IMR-90 (cell line): ENCODE measurements at regions not wholly inside any gene's neighbourhood (a gene's known extent, or its start where the extent isn't known, plus 50 kb on each side); places are given as distances from the start of the nearest gene placed in this dataset.

Source experiments
- ATAC-seq: fragments of 200-7000 bp; cut with Tn5 transposase; 2 replicates; pipeline ENCODE4 v1.9.1; 2020; ENCODE audit warnings: low read depth, mild to moderate bottlenecking, moderate library complexity
- BruUV-seq: library from RNA; stranded (reverse); fragments of 400-500 nt; replicated peaks from 2 replicates; lab custom pipeline; 2021; lab: Mats Ljungman, UMichigan
- CTCF ChIA-PET: fragments of 300-600 bp; formaldehyde crosslinking; extraction: SDS; loops from one replicate; lab custom pipeline; 2021; ENCODE audit warnings: antibody characterized with exemption; lab: Yijun Ruan, JAX
- POLR2A ChIA-PET: fragments of 300-600 bp; sonication (Branson Sonifier 250); formaldehyde crosslinking; loops from one replicate; lab custom pipeline; 2022; ENCODE audit warnings: antibody characterized with exemption; ENCODE audit not compliant: unreplicated experiment; lab: Charles Lee
- DNase-seq: peaks from one replicate; pipeline ENCODE4 v3.0.0; 2013
- H2AFZ ChIP-seq: replicated peaks from 2 replicates; pipeline ENCODE3; 2013; ENCODE audit warnings: low read length, mild to moderate bottlenecking; ENCODE audit not compliant: poor library complexity
- H2AK5ac ChIP-seq: 2 replicates; pipeline ENCODE4 v1.6.1; 2013; ENCODE audit warnings: low read depth, low read length, inconsistent platforms
- H2AK9ac ChIP-seq: replicated peaks from 2 replicates; pipeline ENCODE3; 2013; ENCODE audit warnings: mild to moderate bottlenecking, low read depth, low read length, moderate library complexity; ENCODE audit not compliant: poor library complexity
- H2BK120ac ChIP-seq: 2 replicates; pipeline ENCODE4 v1.6.1; 2013; ENCODE audit warnings: low read depth, low read length, inconsistent platforms
- H2BK15ac ChIP-seq: 3 replicates; pipeline ENCODE4 v1.6.1; 2013; ENCODE audit warnings: low read depth, low read length, inconsistent platforms
- H2BK20ac ChIP-seq: 2 replicates; pipeline ENCODE4 v1.6.1; 2013; ENCODE audit warnings: low read depth, mild to moderate bottlenecking, inconsistent platforms, low read length, moderate library complexity
- H2BK5ac ChIP-seq: 2 replicates; pipeline ENCODE4 v1.6.1; 2013; ENCODE audit warnings: mild to moderate bottlenecking, low read depth, low read length, inconsistent platforms; ENCODE audit not compliant: poor library complexity, severe bottlenecking
- H3K14ac ChIP-seq: replicated peaks from 2 replicates; pipeline ENCODE4 v1.6.1; 2013; ENCODE audit warnings: low read depth, low read length, inconsistent platforms
- H3K18ac ChIP-seq: 2 replicates; pipeline ENCODE4 v1.6.1; 2013; ENCODE audit warnings: low read depth, low read length, control low read depth
- H3K23ac ChIP-seq: 2 replicates; pipeline ENCODE4 v1.6.1; 2013; ENCODE audit warnings: low read depth, low read length, inconsistent platforms
- H3K27ac ChIP-seq: 2 replicates; pipeline ENCODE4 v1.5.1; 2013; ENCODE audit warnings: mild to moderate bottlenecking, control low read depth, low read length; ENCODE audit not compliant: insufficient read depth
- H3K27me3 ChIP-seq: 2 replicates; pipeline ENCODE4 v1.6.1; 2013; ENCODE audit warnings: low read length; ENCODE audit not compliant: control insufficient read depth, insufficient read depth
- H3K36me3 ChIP-seq: 2 replicates; pipeline ENCODE4 v1.6.1; 2013; ENCODE audit warnings: low read length, mixed read lengths; ENCODE audit not compliant: control insufficient read depth, insufficient read depth
- H3K4ac ChIP-seq: 2 replicates; pipeline ENCODE4 v1.6.1; 2013; ENCODE audit warnings: low read depth, low read length, inconsistent platforms
- H3K4me1 ChIP-seq: 2 replicates; pipeline ENCODE4 v1.6.1; 2013; ENCODE audit warnings: low read length, mixed read lengths; ENCODE audit not compliant: control insufficient read depth, insufficient read depth
- H3K4me2 ChIP-seq: 2 replicates; pipeline ENCODE4 v1.6.1; 2013; ENCODE audit warnings: low read depth, mild to moderate bottlenecking, control low read depth, low read length, moderate library complexity
- H3K4me3 ChIP-seq: 2 replicates; pipeline ENCODE4 v1.5.1; 2013; ENCODE audit warnings: low read depth, mild to moderate bottlenecking, control low read depth, low read length, moderate library complexity; ENCODE audit not compliant: insufficient read depth
- H3K56ac ChIP-seq: 2 replicates; pipeline ENCODE4 v1.6.1; 2013; ENCODE audit warnings: low read length, inconsistent platforms; ENCODE audit not compliant: insufficient read depth; ENCODE audit errors: extremely low read depth
- H3K79me1 ChIP-seq, 2 experiments: 2 replicates each; pipeline ENCODE4 v1.6.1; 2013; ENCODE audit warnings: low read length in 2 of 2, inconsistent platforms in 1 of 2, low read depth in 1 of 2
- H3K9ac ChIP-seq: 2 replicates; pipeline ENCODE4 v1.6.1; 2013; ENCODE audit warnings: low read depth, low read length, control low read depth
- H3K9me1 ChIP-seq: 2 replicates; pipeline ENCODE4 v1.6.1; 2013; ENCODE audit warnings: low read length, inconsistent platforms; ENCODE audit not compliant: insufficient read depth
- H3K9me3 ChIP-seq: 2 replicates; pipeline ENCODE4 v1.6.1; 2013; ENCODE audit warnings: low read length; ENCODE audit not compliant: control insufficient read depth, insufficient read depth
- H4K20me1 ChIP-seq: 2 replicates; pipeline ENCODE4 v1.6.1; 2013; ENCODE audit warnings: low read length, inconsistent platforms; ENCODE audit not compliant: insufficient read depth
- H4K5ac ChIP-seq: 2 replicates; pipeline ENCODE4 v1.6.1; 2013; ENCODE audit warnings: mild to moderate bottlenecking, low read depth, low read length, control low read depth
- H4K8ac ChIP-seq, 2 experiments: 2 replicates each; pipeline ENCODE4 v1.6.1; 2013; ENCODE audit warnings: low read depth in 2 of 2, low read length in 2 of 2, control low read depth in 1 of 2, inconsistent platforms in 1 of 2
- H4K91ac ChIP-seq: 2 replicates; pipeline ENCODE4 v1.6.1; 2013; ENCODE audit warnings: low read depth, low read length, inconsistent platforms; ENCODE audit not compliant: insufficient read depth
- CEBPB ChIP-seq: IDR thresholded peaks from 2 replicates; pipeline ENCODE4 v1.6.1; 2012; ENCODE audit warnings: low read depth, low read length, improper control_type of control experiment
- CHD1 ChIP-seq: IDR thresholded peaks from 2 replicates; pipeline ENCODE4 v1.6.1; 2012; ENCODE audit warnings: low read depth, low read length, improper control_type of control experiment
- MXI1 ChIP-seq: IDR thresholded peaks from 2 replicates; pipeline ENCODE4 v1.6.1; 2012; ENCODE audit warnings: low read depth, mild to moderate bottlenecking, low read length, moderate library complexity, borderline replicate concordance
- NFE2L2 ChIP-seq: fragments of 150-350 bp; IDR thresholded peaks from 2 replicates; pipeline ENCODE4 v1.6.1; 2016; ENCODE audit warnings: low read depth, mild to moderate bottlenecking, low read length
- POLR2A ChIP-seq: IDR thresholded peaks from 2 replicates; pipeline ENCODE4 v1.6.1; 2012; ENCODE audit warnings: mild to moderate bottlenecking, low read depth, low read length
- RFX5 ChIP-seq: IDR thresholded peaks from 2 replicates; pipeline ENCODE4 v1.8.0; 2012; ENCODE audit warnings: low read depth, mild to moderate bottlenecking, low read length, moderate library complexity
- SMC3 ChIP-seq: fragments of 150-350 bp; IDR thresholded peaks from 2 replicates; pipeline ENCODE4 v1.6.1; 2016; ENCODE audit warnings: low read depth, mild to moderate bottlenecking, antibody characterized with exemption, low read length, moderate library complexity
- WGBS, 2 experiments: methylation state at CpG; one replicate each; pipeline versions ENCODE4 v1.1.5 to v1.1.7; 2013; ENCODE audit warnings: missing lambda C conversion rate in 2 of 2; ENCODE audit not compliant: insufficient read length in 1 of 2; ENCODE audit errors: extremely low coverage in 2 of 2; 5-methylcytosine and 5-hydroxymethylcytosine counted together
- dilution Hi-C: fragments of 300-500 bp; cut with HindIII; formaldehyde crosslinking; loops from one replicate; pipeline ENCODE4 v1.14.3; 2018; ENCODE audit warnings: low sequenced_read_pairs; ENCODE audit not compliant: unreplicated experiment
- in situ Hi-C: fragments of 300-500 bp; cut with MboI; formaldehyde crosslinking; loops from 3 replicates; pipeline ENCODE4 v1.14.3; 2019; ENCODE audit warnings: low sequenced_read_pairs, inconsistent platforms, mixed read lengths
- intact Hi-C: fragments of 100-400 bp; cut with micrococcal nuclease; formaldehyde crosslinking; loops from 2 replicates; pipeline ENCODE4 v1.10.0; 2022
- TF ChIP-seq, protein P1 (sequence below): conservative IDR thresholded peaks from 2 replicates; pipeline ENCODE4 v1.5.1; 2012; ENCODE audit warnings: mild to moderate bottlenecking, low read depth, low read length, improper control_type of control experiment
- TF ChIP-seq, protein P2 (sequence below): fragments of 150-350 bp; IDR thresholded peaks from 2 replicates; pipeline ENCODE4 v1.6.1; 2017; ENCODE audit warnings: mild to moderate bottlenecking, antibody characterized with exemption, low read length, low read depth
- TF ChIP-seq, protein P3 (sequence below): fragments of 150-350 bp; IDR thresholded peaks from 2 replicates; pipeline ENCODE4 v1.6.1; 2016; ENCODE audit warnings: low read depth, mild to moderate bottlenecking, low read length, moderate library complexity, borderline replicate concordance

DNA sequence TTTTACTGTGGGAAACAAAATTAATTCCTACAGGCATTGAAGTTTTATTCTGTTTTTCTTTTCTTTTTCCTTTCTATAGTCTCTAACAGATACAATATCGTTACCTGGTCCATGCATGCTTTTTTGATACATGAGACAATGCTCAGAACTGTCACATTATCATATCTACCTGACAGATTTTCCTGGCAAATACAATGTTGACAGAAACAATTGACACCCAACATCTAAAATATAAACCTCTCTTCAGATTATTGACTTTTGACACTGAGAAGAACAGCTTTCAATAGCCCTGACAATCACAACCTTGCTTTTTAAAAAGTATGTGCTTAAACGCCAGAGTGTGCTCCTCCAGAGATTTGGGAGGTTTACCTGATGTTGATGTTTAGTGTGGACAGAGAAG is 2334.6 kb upstream of the WWC1 start:
- Histone ChIP-seq H2BK5ac (no peak overlapping the region), H2AK9ac (no peak overlapping the region), H4K8ac (no peak overlapping the region), H3K27me3 (no peaks in the 10 kb centered on the region), H3K36me3 (no peaks in the 10 kb centered on the region), H3K4ac (no peak overlapping the region), H2BK120ac (no peak overlapping the region), H3K9me1 (no peaks in the 10 kb centered on the region), H3K9ac (no peak overlapping the region), H2BK20ac (no peak overlapping the region), H4K91ac (no peak overlapping the region), H3K27ac (no peak overlapping the region), H3K4me3 (no peak overlapping the region), H3K14ac (no peak overlapping the region), H3K4me2 (no peak overlapping the region), H2AFZ (no peak overlapping the region), H3K56ac (no peak overlapping the region), H4K5ac (no peak overlapping the region), H3K9me3 (peaks cover 3% of the 10 kb centered on the region; the same call in 1 of the 2 replicates), H3K79me1 (no peaks in the 10 kb centered on the region), H2BK15ac (no peak overlapping the region), H3K23ac (no peak overlapping the region), H3K18ac (no peak overlapping the region), H2AK5ac (no peak overlapping the region), H4K20me1 (no peaks in the 10 kb centered on the region), H3K4me1 (no peaks in the 10 kb centered on the region)
- DNase-seq (no peak), ATAC-seq (no peak)
- BruUV-seq = no TSS peak
- TF ChIP-seq RFX5 (no peak), POLR2A (no peak), SMC3 (no peak), CHD1 (no peak), CEBPB (no peak), MXI1 (no peak), NFE2L2 (no peak)
- TF ChIP-seq, protein P1, sequence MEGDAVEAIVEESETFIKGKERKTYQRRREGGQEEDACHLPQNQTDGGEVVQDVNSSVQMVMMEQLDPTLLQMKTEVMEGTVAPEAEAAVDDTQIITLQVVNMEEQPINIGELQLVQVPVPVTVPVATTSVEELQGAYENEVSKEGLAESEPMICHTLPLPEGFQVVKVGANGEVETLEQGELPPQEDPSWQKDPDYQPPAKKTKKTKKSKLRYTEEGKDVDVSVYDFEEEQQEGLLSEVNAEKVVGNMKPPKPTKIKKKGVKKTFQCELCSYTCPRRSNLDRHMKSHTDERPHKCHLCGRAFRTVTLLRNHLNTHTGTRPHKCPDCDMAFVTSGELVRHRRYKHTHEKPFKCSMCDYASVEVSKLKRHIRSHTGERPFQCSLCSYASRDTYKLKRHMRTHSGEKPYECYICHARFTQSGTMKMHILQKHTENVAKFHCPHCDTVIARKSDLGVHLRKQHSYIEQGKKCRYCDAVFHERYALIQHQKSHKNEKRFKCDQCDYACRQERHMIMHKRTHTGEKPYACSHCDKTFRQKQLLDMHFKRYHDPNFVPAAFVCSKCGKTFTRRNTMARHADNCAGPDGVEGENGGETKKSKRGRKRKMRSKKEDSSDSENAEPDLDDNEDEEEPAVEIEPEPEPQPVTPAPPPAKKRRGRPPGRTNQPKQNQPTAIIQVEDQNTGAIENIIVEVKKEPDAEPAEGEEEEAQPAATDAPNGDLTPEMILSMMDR = no peak
- TF ChIP-seq, protein P2, sequence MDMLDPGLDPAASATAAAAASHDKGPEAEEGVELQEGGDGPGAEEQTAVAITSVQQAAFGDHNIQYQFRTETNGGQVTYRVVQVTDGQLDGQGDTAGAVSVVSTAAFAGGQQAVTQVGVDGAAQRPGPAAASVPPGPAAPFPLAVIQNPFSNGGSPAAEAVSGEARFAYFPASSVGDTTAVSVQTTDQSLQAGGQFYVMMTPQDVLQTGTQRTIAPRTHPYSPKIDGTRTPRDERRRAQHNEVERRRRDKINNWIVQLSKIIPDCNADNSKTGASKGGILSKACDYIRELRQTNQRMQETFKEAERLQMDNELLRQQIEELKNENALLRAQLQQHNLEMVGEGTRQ = no peak
- TF ChIP-seq, protein P3, sequence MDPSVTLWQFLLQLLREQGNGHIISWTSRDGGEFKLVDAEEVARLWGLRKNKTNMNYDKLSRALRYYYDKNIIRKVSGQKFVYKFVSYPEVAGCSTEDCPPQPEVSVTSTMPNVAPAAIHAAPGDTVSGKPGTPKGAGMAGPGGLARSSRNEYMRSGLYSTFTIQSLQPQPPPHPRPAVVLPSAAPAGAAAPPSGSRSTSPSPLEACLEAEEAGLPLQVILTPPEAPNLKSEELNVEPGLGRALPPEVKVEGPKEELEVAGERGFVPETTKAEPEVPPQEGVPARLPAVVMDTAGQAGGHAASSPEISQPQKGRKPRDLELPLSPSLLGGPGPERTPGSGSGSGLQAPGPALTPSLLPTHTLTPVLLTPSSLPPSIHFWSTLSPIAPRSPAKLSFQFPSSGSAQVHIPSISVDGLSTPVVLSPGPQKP = no peak
- CTCF ChIA-PET = no interaction called here
- WGBS, 2 experiments = 40% methylated on average over 1 of the region's 2 CpGs; no CpG with 5 or more reads in 1 of the 2 experiments
- in situ Hi-C loops (no loop called here), dilution Hi-C loops (no loop called here), intact Hi-C loops (no loop called here)
- POLR2A ChIA-PET = no interaction called here
